Ishikawa (cell line): ENCODE measurements at regions not wholly inside any gene's neighbourhood (a gene's known extent, or its start where the extent isn't known, plus 50 kb on each side); places are given as distances from the start of the nearest gene placed in this dataset.

Experiments
- CEBPB ChIP-seq: IDR thresholded peaks from 2 replicates; pipeline ENCODE4 v1.6.1; 2012
- CREB1 ChIP-seq: IDR thresholded peaks from 2 replicates; pipeline ENCODE4 v1.6.1; 2012; ENCODE audit warnings: low read depth
- EGR1 ChIP-seq: IDR thresholded peaks from 2 replicates; pipeline ENCODE4 v1.6.1; 2012
- EP300 ChIP-seq: IDR thresholded peaks from 2 replicates; pipeline ENCODE4 v1.6.1; 2012; ENCODE audit warnings: borderline replicate concordance
- FOXM1 ChIP-seq: IDR thresholded peaks from 2 replicates; pipeline ENCODE4 v1.6.1; 2012; ENCODE audit warnings: low read depth, borderline replicate concordance
- NFIC ChIP-seq: IDR thresholded peaks from 2 replicates; pipeline ENCODE4 v1.6.1; 2012
- RAD21 ChIP-seq: IDR thresholded peaks from 2 replicates; pipeline ENCODE4 v1.6.1; 2012; ENCODE audit warnings: low read depth
- REST ChIP-seq: IDR thresholded peaks from 2 replicates; pipeline ENCODE4 v1.6.1; 2012; ENCODE audit warnings: low read depth, mild to moderate bottlenecking
- TAF1 ChIP-seq: IDR thresholded peaks from 2 replicates; pipeline ENCODE4 v1.6.1; 2012; ENCODE audit warnings: low read depth, mild to moderate bottlenecking
- TCF12 ChIP-seq: IDR thresholded peaks from 2 replicates; pipeline ENCODE4 v1.6.1; 2012; ENCODE audit warnings: low read depth
- TEAD4 ChIP-seq: IDR thresholded peaks from 2 replicates; pipeline ENCODE4 v1.6.1; 2012
- USF1 ChIP-seq: IDR thresholded peaks from 2 replicates; pipeline ENCODE4 v1.6.1; 2012
- YY1 ChIP-seq: IDR thresholded peaks from 2 replicates; pipeline ENCODE4 v1.6.1; 2012; ENCODE audit warnings: low read depth
- ZBTB7A ChIP-seq: IDR thresholded peaks from 2 replicates; pipeline ENCODE4 v1.6.1; 2012; ENCODE audit warnings: low read depth
- TF ChIP-seq, protein P1 (sequence below): IDR thresholded peaks from 2 replicates; pipeline ENCODE4 v1.6.1; 2012

- TF ChIP-seq REST = no peak
- TF ChIP-seq, protein P1, sequence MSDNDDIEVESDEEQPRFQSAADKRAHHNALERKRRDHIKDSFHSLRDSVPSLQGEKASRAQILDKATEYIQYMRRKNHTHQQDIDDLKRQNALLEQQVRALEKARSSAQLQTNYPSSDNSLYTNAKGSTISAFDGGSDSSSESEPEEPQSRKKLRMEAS = no peak
- TF ChIP-seq TAF1 = no peak
- TF ChIP-seq YY1 = no peak
- TF ChIP-seq ZBTB7A = no peak
- no peak for TF ChIP-seq EGR1
- no peak for TF ChIP-seq EP300
- TF ChIP-seq RAD21 = no peak
- no peak for TF ChIP-seq TEAD4
- TF ChIP-seq NFIC = no peak
- no peak for TF ChIP-seq USF1
- TF ChIP-seq TCF12 = no peak
- TF ChIP-seq CEBPB = no peak
- TF ChIP-seq CREB1 = no peak
- TF ChIP-seq FOXM1 = no peak
These were observed 185.2 kb downstream of the KLF13 start for GRCh38 chr15:31511707-31512310.

DNA sequence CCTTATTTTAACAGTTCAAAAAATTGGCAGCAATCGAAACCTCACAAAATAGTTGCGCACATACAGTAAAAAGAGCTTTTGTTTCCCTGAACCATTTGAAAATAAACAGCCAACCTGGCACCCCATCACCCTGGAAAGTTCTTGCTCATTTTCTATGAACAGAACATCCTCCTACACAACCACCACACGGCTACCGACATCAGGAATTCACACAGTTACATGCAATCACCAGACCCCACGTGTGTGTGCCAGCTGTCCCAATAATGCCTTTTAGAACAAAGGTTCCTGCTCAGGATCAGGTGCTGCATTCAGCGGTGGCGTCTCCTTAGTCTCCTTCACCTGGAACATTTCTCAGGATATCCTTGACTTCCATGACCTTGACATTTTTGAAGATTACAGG, 186.5 kb downstream of the KLF13 start:
- TF ChIP-seq FOXM1 = no peak
- TF ChIP-seq, protein P1 = no peak
- no peak for TF ChIP-seq CREB1
- no peak for TF ChIP-seq REST
- TF ChIP-seq CEBPB = no peak

DNA sequence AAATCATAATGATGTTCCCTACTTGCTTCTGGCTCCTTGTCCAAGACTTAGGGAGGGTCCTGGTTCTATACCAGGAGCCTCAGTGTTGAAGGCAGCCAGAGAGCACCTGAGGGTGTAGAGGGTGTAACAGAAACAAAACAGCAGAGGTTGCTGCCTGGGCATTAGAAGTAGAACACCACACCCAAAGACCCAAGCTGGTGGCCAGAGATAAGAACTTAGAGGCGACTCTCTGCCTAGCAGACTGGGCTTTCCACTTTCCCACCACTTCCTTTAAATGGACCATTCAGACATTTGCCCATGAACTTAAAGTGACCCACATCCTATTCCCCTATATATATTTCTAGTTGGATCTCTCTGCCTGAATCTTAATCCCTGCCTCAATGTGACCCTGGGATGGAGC, 189.8 kb downstream of the KLF13 start:
- TF ChIP-seq FOXM1 (no peak), USF1 (no peak), YY1 (no peak), TEAD4 (no peak), EGR1 (no peak), REST (no peak), TCF12 (no peak), CEBPB (no peak), EP300 (no peak), ZBTB7A (no peak), RAD21 (no peak), TAF1 (no peak), CREB1 (no peak), NFIC (no peak)
- TF ChIP-seq, protein P1 = no peak

DNA sequence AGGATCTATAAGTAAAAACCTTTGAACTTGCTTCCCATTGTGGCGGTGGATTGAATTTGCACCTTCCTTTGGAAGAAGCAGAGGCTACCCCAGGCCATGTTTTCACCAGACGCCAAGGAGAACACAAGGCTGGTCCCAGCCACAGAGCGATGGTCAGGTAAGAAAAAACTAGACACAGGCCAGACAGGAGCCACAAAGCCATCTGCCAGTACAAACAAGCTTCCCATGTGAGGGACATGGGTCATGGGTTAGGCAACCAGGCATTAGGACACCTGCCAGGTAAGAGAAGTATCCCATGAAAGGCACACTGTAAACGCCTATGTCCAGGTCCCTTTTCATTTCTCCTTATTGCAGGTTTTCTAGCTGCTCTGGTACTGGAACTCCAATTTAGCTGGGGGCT, 190.2 kb downstream of the KLF13 start:
- TF ChIP-seq CREB1 (no peak), REST (no peak), NFIC (no peak), TCF12 (no peak), EP300 (no peak), TEAD4 (no peak), TAF1 (no peak), ZBTB7A (no peak), USF1 (no peak), RAD21 (no peak), CEBPB (no peak), EGR1 (no peak)
